ENCODE measurements at regions not wholly inside any gene's neighbourhood (a gene's known extent, or its start where the extent isn't known, plus 50 kb on each side); places are given as distances from the start of the nearest gene placed in this dataset.

- TF ChIP-seq, protein P1, sequence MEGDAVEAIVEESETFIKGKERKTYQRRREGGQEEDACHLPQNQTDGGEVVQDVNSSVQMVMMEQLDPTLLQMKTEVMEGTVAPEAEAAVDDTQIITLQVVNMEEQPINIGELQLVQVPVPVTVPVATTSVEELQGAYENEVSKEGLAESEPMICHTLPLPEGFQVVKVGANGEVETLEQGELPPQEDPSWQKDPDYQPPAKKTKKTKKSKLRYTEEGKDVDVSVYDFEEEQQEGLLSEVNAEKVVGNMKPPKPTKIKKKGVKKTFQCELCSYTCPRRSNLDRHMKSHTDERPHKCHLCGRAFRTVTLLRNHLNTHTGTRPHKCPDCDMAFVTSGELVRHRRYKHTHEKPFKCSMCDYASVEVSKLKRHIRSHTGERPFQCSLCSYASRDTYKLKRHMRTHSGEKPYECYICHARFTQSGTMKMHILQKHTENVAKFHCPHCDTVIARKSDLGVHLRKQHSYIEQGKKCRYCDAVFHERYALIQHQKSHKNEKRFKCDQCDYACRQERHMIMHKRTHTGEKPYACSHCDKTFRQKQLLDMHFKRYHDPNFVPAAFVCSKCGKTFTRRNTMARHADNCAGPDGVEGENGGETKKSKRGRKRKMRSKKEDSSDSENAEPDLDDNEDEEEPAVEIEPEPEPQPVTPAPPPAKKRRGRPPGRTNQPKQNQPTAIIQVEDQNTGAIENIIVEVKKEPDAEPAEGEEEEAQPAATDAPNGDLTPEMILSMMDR (IDR thresholded peaks at IDR 0.05; ENCODE audit: insufficient read depth in 1 of 2, low read depth in 1 of 2, low read length in 1 of 2, severe bottlenecking in 1 of 2, unreplicated experiment in 1 of 2): no peak
- BruUV-seq (replicated peaks): no TSS peak
- H3K4me1 Mint-ChIP-seq (ENCODE audit: low read depth, unreplicated experiment): no peaks in the 10 kb centered on the region
- no peaks in the 10 kb centered on the region for H3K9me3 Mint-ChIP-seq (ENCODE audit: unreplicated experiment)
- Histone ChIP-seq H3K36me3 (ENCODE audit: control insufficient read depth, insufficient read depth, low read length) (no peaks in the 10 kb centered on the region), H3K4me1 (no peaks in the 10 kb centered on the region), H3K27me3 (replicated peaks; ENCODE audit: control insufficient read depth, insufficient read depth, low read length) (no peaks in the 10 kb centered on the region; the same call in 1 of the 2 replicates), H3K9me3 (no peaks in the 10 kb centered on the region), H3K4me3 (ENCODE audit: low read depth, low read length) (no peak overlapping the region)
- H3K4me3 Mint-ChIP-seq (ENCODE audit: unreplicated experiment): no peak overlapping the region
- ChIA-PET CTCF (no interaction called here), POLR2A (interaction anchor here (0.6 kb wide), 1 partner anchor 264 kb away, joined by 8 read pairs; no protein-coding TSS in a partner anchor)
- H3K36me3 Mint-ChIP-seq (ENCODE audit: insufficient read depth, unreplicated experiment): no peaks in the 10 kb centered on the region
- intact Hi-C loops (cut with micrococcal nuclease; ENCODE audit: unreplicated experiment): no loop called here
- H3K27me3 Mint-ChIP-seq (ENCODE audit: insufficient read depth, unreplicated experiment): peaks cover 5% of the 10 kb centered on the region
- no peak overlapping the region for H3K27ac Mint-ChIP-seq (ENCODE audit: unreplicated experiment)
- DNase-seq: no peak
These were observed 79.6 kb downstream of the LACC1 start for GRCh38 chr13:43959291-43959690.

- CTCF ChIA-PET: no interaction called here
- POLR2A ChIA-PET: no interaction called here
- DNase-seq: no peak
- no TSS peak for BruUV-seq (replicated peaks)
- TF ChIP-seq, protein P1 (IDR thresholded peaks at IDR 0.05; ENCODE audit: insufficient read depth in 1 of 2, low read depth in 1 of 2, low read length in 1 of 2, severe bottlenecking in 1 of 2, unreplicated experiment in 1 of 2): no peak
- Histone ChIP-seq H3K4me3 (ENCODE audit: low read depth, low read length) (no peak overlapping the region), H3K36me3 (ENCODE audit: control insufficient read depth, insufficient read depth, low read length) (no peaks in the 10 kb centered on the region), H3K9me3 (no peaks in the 10 kb centered on the region), H3K27me3 (replicated peaks; ENCODE audit: control insufficient read depth, insufficient read depth, low read length) (no peaks in the 10 kb centered on the region), H3K4me1 (no peaks in the 10 kb centered on the region)
- no peaks in the 10 kb centered on the region for H3K36me3 Mint-ChIP-seq (ENCODE audit: insufficient read depth, unreplicated experiment)
- no peak overlapping the region for H3K4me3 Mint-ChIP-seq (ENCODE audit: unreplicated experiment)
- H3K27me3 Mint-ChIP-seq (ENCODE audit: insufficient read depth, unreplicated experiment): no peaks in the 10 kb centered on the region
- H3K4me1 Mint-ChIP-seq (ENCODE audit: low read depth, unreplicated experiment): no peaks in the 10 kb centered on the region
- no peak overlapping the region for H3K27ac Mint-ChIP-seq (ENCODE audit: unreplicated experiment)
- no peaks in the 10 kb centered on the region for H3K9me3 Mint-ChIP-seq (ENCODE audit: unreplicated experiment)
- intact Hi-C loops (cut with micrococcal nuclease; ENCODE audit: unreplicated experiment): no loop called here
These were observed 82.2 kb downstream of the LACC1 start for GRCh38 chr13:43961909-43962308.

- Histone ChIP-seq H3K4me1 (no peaks in the 10 kb centered on the region), H3K27me3 (replicated peaks; ENCODE audit: control insufficient read depth, insufficient read depth, low read length) (no peaks in the 10 kb centered on the region), H3K4me3 (ENCODE audit: low read depth, low read length) (no peak overlapping the region), H3K36me3 (ENCODE audit: control insufficient read depth, insufficient read depth, low read length) (no peaks in the 10 kb centered on the region), H3K9me3 (no peaks in the 10 kb centered on the region)
- Mint-ChIP-seq H3K27ac (ENCODE audit: unreplicated experiment) (no peak overlapping the region), H3K4me3 (ENCODE audit: unreplicated experiment) (no peak overlapping the region), H3K36me3 (ENCODE audit: insufficient read depth, unreplicated experiment) (no peaks in the 10 kb centered on the region), H3K27me3 (ENCODE audit: insufficient read depth, unreplicated experiment) (no peaks in the 10 kb centered on the region), H3K4me1 (ENCODE audit: low read depth, unreplicated experiment) (no peaks in the 10 kb centered on the region), H3K9me3 (ENCODE audit: unreplicated experiment) (peaks cover 2% of the 10 kb centered on the region)
- BruUV-seq (replicated peaks): no TSS peak
- intact Hi-C loops (cut with micrococcal nuclease; ENCODE audit: unreplicated experiment): no loop called here
- no peak for DNase-seq
- CTCF ChIA-PET: no interaction called here
- TF ChIP-seq, protein P1 (IDR thresholded peaks at IDR 0.05; ENCODE audit: insufficient read depth in 1 of 2, low read depth in 1 of 2, low read length in 1 of 2, severe bottlenecking in 1 of 2, unreplicated experiment in 1 of 2): peak in 1 of 2 experiments; percentile 16
- POLR2A ChIA-PET: no interaction called here
These were observed 84.0 kb downstream of the LACC1 start for GRCh38 chr13:43963726-43964125.

All from Caco-2 (cell line).